Trophoblast cell (in vitro differentiated cells and primary cell): ENCODE measurements at regions not wholly inside any gene's neighbourhood (a gene's known extent, or its start where the extent isn't known, plus 50 kb on each side); places are given as distances from the start of the nearest gene placed in this dataset.
"Not testable (repeated sequence)": the region's sequence is repeated elsewhere in the genome, so short reads cannot be mapped to it uniquely, and the experiment has no call there.

ENCODE experiments used
- DNase-seq, 2 donors: peaks; one replicate each; pipeline ENCODE4 v3.0.0-alpha.2; 2016
- H2AFZ ChIP-seq: 2 replicates; pipeline ENCODE4 v1.6.1; 2013; ENCODE audit warnings: low read length, moderate library complexity, mild to moderate bottlenecking; ENCODE audit not compliant: insufficient read depth, poor library complexity
- H2AK5ac ChIP-seq: 2 replicates; pipeline ENCODE4 v1.6.1; 2013; ENCODE audit warnings: mild to moderate bottlenecking, low read length
- H2BK120ac ChIP-seq: 2 replicates; pipeline ENCODE4 v1.6.1; 2013; ENCODE audit warnings: low read length, mild to moderate bottlenecking, moderate library complexity; ENCODE audit not compliant: insufficient read depth, poor library complexity
- H2BK12ac ChIP-seq: 2 replicates; pipeline ENCODE4 v1.6.1; 2013; ENCODE audit warnings: mild to moderate bottlenecking, low read length, moderate library complexity
- H2BK5ac ChIP-seq: 2 replicates; pipeline ENCODE4 v1.6.1; 2013; ENCODE audit warnings: low read length, low read depth, moderate library complexity, mild to moderate bottlenecking; ENCODE audit not compliant: poor library complexity
- H3K14ac ChIP-seq: 2 replicates; pipeline ENCODE4 v1.6.1; 2013; ENCODE audit warnings: mild to moderate bottlenecking, low read length
- H3K18ac ChIP-seq: 2 replicates; pipeline ENCODE4 v1.6.1; 2013; ENCODE audit warnings: mild to moderate bottlenecking, low read length
- H3K23ac ChIP-seq: 2 replicates; pipeline ENCODE4 v1.6.1; 2013; ENCODE audit warnings: low read length
- H3K27ac ChIP-seq: 2 replicates; pipeline ENCODE4 v1.5.1; 2013; ENCODE audit warnings: low read depth, mild to moderate bottlenecking, inconsistent platforms, low read length, moderate library complexity
- H3K27me3 ChIP-seq: 2 replicates; pipeline ENCODE4 v1.6.1; 2013; ENCODE audit warnings: inconsistent platforms, mild to moderate bottlenecking, low read length, moderate library complexity; ENCODE audit not compliant: insufficient read depth
- H3K36me3 ChIP-seq, 2 experiments: 1 replicate in 1 of 2; 2 replicates in 1 of 2; pipeline ENCODE4 v1.6.1; 2013; ENCODE audit warnings: low read length in 2 of 2, mild to moderate bottlenecking in 2 of 2, moderate library complexity in 1 of 2; ENCODE audit not compliant: insufficient read depth in 2 of 2, control insufficient read depth in 1 of 2
- H3K4ac ChIP-seq: 2 replicates; pipeline ENCODE4 v1.6.1; 2013; ENCODE audit warnings: low read depth, mild to moderate bottlenecking, low read length, moderate library complexity
- H3K4me1 ChIP-seq, 2 experiments: 1 replicate in 1 of 2; 2 replicates in 1 of 2; pipeline ENCODE4 v1.6.1; 2013; ENCODE audit warnings: low read length in 2 of 2, mild to moderate bottlenecking in 2 of 2, moderate library complexity in 1 of 2; ENCODE audit not compliant: insufficient read depth in 2 of 2, control insufficient read depth in 1 of 2
- H3K4me2 ChIP-seq: 2 replicates; pipeline ENCODE4 v1.6.1; 2013; ENCODE audit warnings: inconsistent platforms, mild to moderate bottlenecking, low read length, moderate library complexity
- H3K4me3 ChIP-seq: 2 replicates; pipeline ENCODE4 v1.5.1; 2013; ENCODE audit warnings: mild to moderate bottlenecking, low read depth, low read length, inconsistent platforms
- H3K79me1 ChIP-seq: one replicate; pipeline ENCODE4 v1.6.1; 2013; ENCODE audit warnings: low read length
- H3K79me2 ChIP-seq: 2 replicates; pipeline ENCODE4 v1.6.1; 2013; ENCODE audit warnings: low read length, mild to moderate bottlenecking; ENCODE audit not compliant: control insufficient read depth, insufficient read depth, poor library complexity
- H3K9ac ChIP-seq: 2 replicates; pipeline ENCODE4 v1.6.1; 2013; ENCODE audit warnings: mild to moderate bottlenecking, low read length
- H3K9me3 ChIP-seq: 2 replicates; pipeline ENCODE4 v1.6.1; 2013; ENCODE audit warnings: low read depth, mild to moderate bottlenecking, control low read depth, inconsistent platforms, low read length; ENCODE audit not compliant: insufficient read depth
- H4K12ac ChIP-seq: 2 replicates; pipeline ENCODE4 v1.6.1; 2013; ENCODE audit warnings: low read depth, mild to moderate bottlenecking, low read length, moderate library complexity
- H4K8ac ChIP-seq: 2 replicates; pipeline ENCODE4 v1.6.1; 2013; ENCODE audit warnings: low read depth, mild to moderate bottlenecking, low read length, moderate library complexity
- H4K91ac ChIP-seq: one replicate; pipeline ENCODE4 v1.6.1; 2013; ENCODE audit warnings: low read depth, mild to moderate bottlenecking, low read length, moderate library complexity
- WGBS: extraction: QIAGEN DNeasy Blood & Tissue Kit; methylation state at CpG from one replicate; pipeline ENCODE4 v1.1.7; 2013; ENCODE audit warnings: missing lambda C conversion rate; ENCODE audit not compliant: insufficient read length, insufficient coverage; ENCODE audit errors: extremely low coverage; 5-methylcytosine and 5-hydroxymethylcytosine counted together

DNA sequence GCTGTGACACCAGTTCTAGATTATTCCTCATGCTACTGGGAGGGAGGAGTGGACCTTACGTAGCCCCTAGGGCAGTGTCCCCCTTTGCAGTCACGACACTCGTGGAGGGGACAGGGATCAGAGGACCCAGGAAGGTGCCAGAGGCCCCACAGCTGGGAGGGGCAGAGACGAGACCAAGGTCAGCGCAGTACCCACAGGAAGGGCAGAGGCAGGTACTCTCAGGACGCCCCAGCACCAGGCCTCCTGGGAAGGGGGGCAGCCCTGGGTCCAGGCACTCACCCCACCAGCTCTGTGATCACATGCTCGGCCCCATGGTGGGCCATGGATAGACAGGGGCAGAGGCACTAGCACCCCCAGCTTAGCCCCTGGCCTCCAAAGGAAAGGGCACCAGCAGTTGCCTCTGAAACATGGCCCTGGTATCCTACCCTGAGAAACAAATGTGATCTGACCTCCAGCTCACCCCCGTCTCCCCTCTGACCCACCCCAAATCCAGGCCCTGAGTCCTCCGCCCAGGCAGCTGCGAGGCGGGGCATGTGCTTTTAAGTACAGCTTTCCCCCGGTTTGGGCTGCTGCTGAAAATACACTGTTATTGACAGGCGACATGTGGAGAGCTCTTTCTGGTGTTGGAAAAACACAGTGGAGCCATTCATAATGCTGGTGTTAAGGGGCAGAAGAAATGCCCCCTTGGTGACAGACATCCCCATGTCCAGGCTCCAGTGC is 361.9 kb downstream of the C16orf95 start:
- no peak for DNase-seq
- Histone ChIP-seq H2BK120ac (no peak overlapping the region), H3K36me3 (no peaks in the 10 kb centered on the region)

DNA sequence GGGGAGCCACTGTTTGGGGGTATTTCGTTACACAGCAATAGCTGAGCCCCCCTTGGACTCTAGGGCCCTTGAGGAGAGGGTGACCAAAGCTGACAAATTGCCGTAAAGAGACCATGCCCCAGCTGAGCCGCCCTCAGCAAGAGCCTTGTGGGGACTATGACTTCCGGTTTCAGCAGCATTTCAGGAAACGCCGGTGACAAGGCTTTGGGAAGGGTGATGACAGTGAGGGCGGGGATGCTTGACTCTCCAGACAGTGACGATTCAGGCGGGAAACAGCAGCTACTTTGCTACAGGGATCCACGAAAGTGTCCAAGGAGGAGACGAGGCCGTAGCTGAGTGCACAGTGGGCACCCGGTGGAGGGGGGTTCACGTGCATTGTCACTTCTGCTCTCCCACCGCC is 360.8 kb downstream of the C16orf95 start:
- H3K79me1 ChIP-seq, result no peaks in the 10 kb centered on the region
- no peak overlapping the region for H3K18ac ChIP-seq
- no peak overlapping the region for H3K9ac ChIP-seq
- no peaks in the 10 kb centered on the region for H3K36me3 ChIP-seq
- no peak overlapping the region for H2BK120ac ChIP-seq
- H3K9me3 ChIP-seq, result peaks cover 1% of the 10 kb centered on the region
- H4K12ac ChIP-seq, result no peak overlapping the region
- no peak overlapping the region for H4K8ac ChIP-seq
- no peak overlapping the region for H2AFZ ChIP-seq
- H3K27me3 ChIP-seq, result no peaks in the 10 kb centered on the region
- H2AK5ac ChIP-seq, result no peak overlapping the region
- H2BK12ac ChIP-seq, result no peak overlapping the region
- H2BK5ac ChIP-seq, result no peak overlapping the region
- H3K79me2 ChIP-seq, result no peaks in the 10 kb centered on the region
- no peak overlapping the region for H3K14ac ChIP-seq
- WGBS, result no CpG with 5 or more reads among the region's 15 CpGs
- no peak for DNase-seq
- H3K4me2 ChIP-seq, result no peak overlapping the region
- H3K23ac ChIP-seq, result no peak overlapping the region
- H4K91ac ChIP-seq, result no peak overlapping the region
- H3K4me3 ChIP-seq, result no peak overlapping the region
- H3K4ac ChIP-seq, result no peak overlapping the region
- H3K27ac ChIP-seq, result no peak overlapping the region
- H3K4me1 ChIP-seq, result peaks cover 6 to 9% of the 10 kb centered on the region in 2 experiments

More for the DNA sequence above, 361.9 kb downstream of the C16orf95 start:
- Histone ChIP-seq H3K9ac (no peak overlapping the region), H3K79me2 (no peaks in the 10 kb centered on the region), H4K91ac (no peak overlapping the region), H3K27ac (no peak overlapping the region), H3K9me3 (peaks cover 1% of the 10 kb centered on the region), H3K27me3 (no peaks in the 10 kb centered on the region), H3K4me2 (no peak overlapping the region), H3K79me1 (no peaks in the 10 kb centered on the region), H2AFZ (no peak overlapping the region), H3K4me3 (no peak overlapping the region), H2BK5ac (no peak overlapping the region), H2AK5ac (no peak overlapping the region), H4K12ac (no peak overlapping the region), H2BK12ac (no peak overlapping the region), H3K23ac (no peak overlapping the region), H3K4ac (no peak overlapping the region), H4K8ac (no peak overlapping the region), H3K4me1 (peaks cover 6 to 9% of the 10 kb centered on the region in 2 experiments), H3K18ac (no peak overlapping the region), H3K14ac (no peak overlapping the region)
- WGBS, result no CpG with 5 or more reads among the region's 13 CpGs

- H3K4me2 ChIP-seq, H3K23ac ChIP-seq, H3K14ac ChIP-seq, H3K79me2 ChIP-seq, H2BK120ac ChIP-seq, H3K36me3 ChIP-seq, H3K18ac ChIP-seq, H3K9me3 ChIP-seq, H2BK5ac ChIP-seq, DNase-seq, H2BK12ac ChIP-seq, H3K4me3 ChIP-seq, H3K79me1 ChIP-seq, H3K27me3 ChIP-seq, H3K4me1 ChIP-seq, H4K8ac ChIP-seq, H3K9ac ChIP-seq, H4K91ac ChIP-seq, H2AK5ac ChIP-seq, H4K12ac ChIP-seq, H2AFZ ChIP-seq, H3K4ac ChIP-seq, H3K27ac ChIP-seq: not testable (repeated sequence)
- WGBS, result no CpG with 5 or more reads among the region's 12 CpGs
Observed at GRCh38 chr16:86957662-86958198, 359.5 kb downstream of the C16orf95 start.

DNA sequence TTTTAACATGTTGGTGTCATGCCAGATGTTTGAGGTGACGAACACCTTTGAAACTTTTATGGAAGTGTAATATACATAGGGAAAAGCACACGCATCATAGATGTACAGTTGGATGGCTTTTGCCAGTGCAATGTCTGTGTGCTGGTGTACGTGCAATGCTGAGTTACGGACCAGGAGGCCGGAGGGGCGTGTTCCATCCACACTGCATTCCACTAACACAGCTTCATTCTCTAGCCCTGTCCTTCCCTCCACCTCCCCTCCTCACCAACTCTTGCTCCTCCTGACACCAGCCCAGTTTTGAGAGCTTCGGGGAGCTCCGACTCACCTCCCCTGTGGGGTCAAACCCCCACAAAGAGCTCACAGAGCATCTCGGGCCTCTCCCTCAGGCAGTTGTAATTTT is 358.8 kb downstream of the C16orf95 start:
- Histone ChIP-seq H2AK5ac (no peak overlapping the region), H2AFZ (no peak overlapping the region), H3K14ac (no peak overlapping the region), H4K91ac (no peak overlapping the region), H3K27me3 (no peaks in the 10 kb centered on the region), H3K18ac (no peak overlapping the region), H3K79me1 (no peaks in the 10 kb centered on the region), H3K79me2 (no peaks in the 10 kb centered on the region), H4K8ac (no peak overlapping the region), H3K23ac (no peak overlapping the region), H3K27ac (no peak overlapping the region), H3K4ac (no peak overlapping the region), H3K4me2 (no peak overlapping the region), H3K36me3 (no peaks in the 10 kb centered on the region), H2BK12ac (no peak overlapping the region), H2BK5ac (no peak overlapping the region), H2BK120ac (no peak overlapping the region), H3K9ac (no peak overlapping the region), H3K4me1 (peaks cover 6 to 7% of the 10 kb centered on the region in 2 experiments), H3K4me3 (no peak overlapping the region), H3K9me3 (peaks cover 1% of the 10 kb centered on the region), H4K12ac (no peak overlapping the region)
- no CpG with 5 or more reads among the region's 9 CpGs for WGBS
- DNase-seq, result no peak
